ENCODE measurements at regions not wholly inside any gene's neighbourhood (a gene's known extent, or its start where the extent isn't known, plus 50 kb on each side); places are given as distances from the start of the nearest gene placed in this dataset.

- DNase-seq = peak in 2 of 3 donors; percentile 35 to 75
- Histone ChIP-seq H3K4me1 (ENCODE audit: control insufficient read depth in 5 of 5, insufficient read depth in 5 of 5, low read length in 5 of 5) (peaks cover 0 to 5% (median 0%) of the 10 kb centered on the region in 5 donors), H3K9me3 (ENCODE audit: control insufficient read depth in 4 of 4, insufficient read depth in 3 of 4, low read length in 3 of 4) (no peaks in the 10 kb centered on the region), H3K4me3 (no peak overlapping the region), H3K9ac (ENCODE audit: insufficient read depth in 1 of 2, low read length in 2 of 2) (no peak overlapping the region), H3K36me3 (ENCODE audit: control insufficient read depth in 4 of 4, insufficient read depth in 4 of 4, low read length in 4 of 4) (no peaks in the 10 kb centered on the region), H3K27me3 (ENCODE audit: control insufficient read depth in 3 of 3, insufficient read depth in 3 of 3, low read length in 2 of 3) (no peaks in the 10 kb centered on the region), H3K27ac (ENCODE audit: low read depth in 1 of 2, low read length in 1 of 2) (peak overlapping the region in 1 of 2 donors; percentile 57)
- TF ChIP-seq CTCF (IDR thresholded peaks at IDR 0.05; ENCODE audit: control extremely low read depth, extremely low read depth) = peak; percentile 18
- WGBS, 2 donors = 29 to 48% methylated on average over 11 of the region's 11 CpGs
- peak; percentile 67 for ATAC-seq (ENCODE audit: insufficient read depth, low FRiP score)
These were observed 130.3 kb upstream of the SERP2 start for GRCh38 chr13:44243198-44243857.

GRCh38 chr13:44244288-44244687, 129.3 kb upstream of the SERP2 start:
- H3K9me3 ChIP-seq (ENCODE audit: control insufficient read depth in 4 of 4, insufficient read depth in 3 of 4, low read length in 3 of 4) = no peaks in the 10 kb centered on the region
- 80 to 89% methylated on average over 6 of the region's 6 CpGs for WGBS, 2 donors
- H3K27ac ChIP-seq (ENCODE audit: low read depth in 1 of 2, low read length in 1 of 2) = no peak overlapping the region
- H3K4me3 ChIP-seq = no peak overlapping the region
- H3K9ac ChIP-seq (ENCODE audit: insufficient read depth in 1 of 2, low read length in 2 of 2) = no peak overlapping the region
- ATAC-seq (ENCODE audit: insufficient read depth, low FRiP score) (no peak), DNase-seq (no peak)
- no peaks in the 10 kb centered on the region for H3K36me3 ChIP-seq (ENCODE audit: control insufficient read depth in 4 of 4, insufficient read depth in 4 of 4, low read length in 4 of 4)
- no peaks in the 10 kb centered on the region for H3K27me3 ChIP-seq (ENCODE audit: control insufficient read depth in 3 of 3, insufficient read depth in 3 of 3, low read length in 2 of 3)
- no peak for TF ChIP-seq CTCF (IDR thresholded peaks at IDR 0.05; ENCODE audit: control extremely low read depth, extremely low read depth)
- H3K4me1 ChIP-seq (ENCODE audit: control insufficient read depth in 5 of 5, insufficient read depth in 5 of 5, low read length in 5 of 5) = peaks cover 0 to 5% (median 2%) of the 10 kb centered on the region in 5 donors

- H3K27ac ChIP-seq (ENCODE audit: low read depth in 1 of 2, low read length in 1 of 2) = peak overlapping the region in 1 of 2 donors; percentile 51
- H3K36me3 ChIP-seq (ENCODE audit: control insufficient read depth in 4 of 4, insufficient read depth in 4 of 4, low read length in 4 of 4) = no peaks in the 10 kb centered on the region
- H3K27me3 ChIP-seq (ENCODE audit: control insufficient read depth in 3 of 3, insufficient read depth in 3 of 3, low read length in 2 of 3) = no peaks in the 10 kb centered on the region
- H3K9me3 ChIP-seq (ENCODE audit: control insufficient read depth in 4 of 4, insufficient read depth in 3 of 4, low read length in 3 of 4) = no peaks in the 10 kb centered on the region
- H3K4me1 ChIP-seq (ENCODE audit: control insufficient read depth in 5 of 5, insufficient read depth in 5 of 5, low read length in 5 of 5) = peaks cover 4 to 9% (median 6%) of the 10 kb centered on the region in 5 donors
- ATAC-seq (ENCODE audit: insufficient read depth, low FRiP score) (no peak), DNase-seq (peak; percentile 39 to 84 (median 75))
- H3K9ac ChIP-seq (ENCODE audit: insufficient read depth in 1 of 2, low read length in 2 of 2) = no peak overlapping the region
- WGBS, 2 donors = 19 to 25% methylated on average over 1 of the region's 1 CpG
- no peak overlapping the region for H3K4me3 ChIP-seq
- no peak for TF ChIP-seq CTCF (IDR thresholded peaks at IDR 0.05; ENCODE audit: control extremely low read depth, extremely low read depth)
These were observed 124.2 kb upstream of the SERP2 start for GRCh38 chr13:44249431-44249836.

- peaks cover 4 to 9% (median 6%) of the 10 kb centered on the region in 5 donors for H3K4me1 ChIP-seq (ENCODE audit: control insufficient read depth in 5 of 5, insufficient read depth in 5 of 5, low read length in 5 of 5)
- 77 to 84% methylated on average over 3 of the region's 3 CpGs for WGBS, 2 donors
- no peak overlapping the region for H3K9ac ChIP-seq (ENCODE audit: insufficient read depth in 1 of 2, low read length in 2 of 2)
- DNase-seq (no peak), ATAC-seq (ENCODE audit: insufficient read depth, low FRiP score) (no peak)
- H3K9me3 ChIP-seq (ENCODE audit: control insufficient read depth in 4 of 4, insufficient read depth in 3 of 4, low read length in 3 of 4) = no peaks in the 10 kb centered on the region
- no peaks in the 10 kb centered on the region for H3K27me3 ChIP-seq (ENCODE audit: control insufficient read depth in 3 of 3, insufficient read depth in 3 of 3, low read length in 2 of 3)
- no peak for TF ChIP-seq CTCF (IDR thresholded peaks at IDR 0.05; ENCODE audit: control extremely low read depth, extremely low read depth)
- no peak overlapping the region for H3K4me3 ChIP-seq
- no peaks in the 10 kb centered on the region for H3K36me3 ChIP-seq (ENCODE audit: control insufficient read depth in 4 of 4, insufficient read depth in 4 of 4, low read length in 4 of 4)
- H3K27ac ChIP-seq (ENCODE audit: low read depth in 1 of 2, low read length in 1 of 2) = no peak overlapping the region
These were observed 120.7 kb upstream of the SERP2 start for GRCh38 chr13:44252938-44253337.
